ENCODE measurements at regions not wholly inside any gene's neighbourhood (a gene's known extent, or its start where the extent isn't known, plus 50 kb on each side); places are given as distances from the start of the nearest gene placed in this dataset.
"Not testable (repeated sequence)": the region's sequence is repeated elsewhere in the genome, so short reads cannot be mapped to it uniquely, and the experiment has no call there.

- Histone ChIP-seq H3K36me3 (no peaks in the 10 kb centered on the region), H3K4me1 (no peaks in the 10 kb centered on the region), H3K27me3 (no peaks in the 10 kb centered on the region), H3K9me3 (no peaks in the 10 kb centered on the region), H3K4me3 (no peak overlapping the region), H3K27ac (no peak overlapping the region)
- no peak for ATAC-seq
- TF ChIP-seq EP300 (IDR thresholded peaks at IDR 0.05) (no peak), POLR2AphosphoS5 (IDR thresholded peaks at IDR 0.05) (no peak), POLR2A (IDR thresholded peaks at IDR 0.05) (no peak), CTCF (IDR thresholded peaks at IDR 0.05) (no peak)
- WGBS, 2 donors (ENCODE audit: low coverage in 1 of 2) = 81 to 86% methylated on average over 2 of the region's 2 CpGs
These were observed 135.7 kb downstream of the TLR4 start for GRCh38 chr9:117839862-117840261.

- not testable (repeated sequence) for ATAC-seq, H3K4me1 ChIP-seq, H3K36me3 ChIP-seq, H3K27ac ChIP-seq, H3K27me3 ChIP-seq, H3K9me3 ChIP-seq, H3K4me3 ChIP-seq
- WGBS, 2 donors (ENCODE audit: low coverage in 1 of 2) = no CpG with 5 or more reads among the region's 38 CpGs
These were observed 147.7 kb downstream of the TLR4 start for GRCh38 chr9:117851836-117852461.

- no peak overlapping the region for H3K27ac ChIP-seq
- WGBS, 2 donors (ENCODE audit: low coverage in 1 of 2) = 44 to 62% methylated on average over 4 of the region's 4 CpGs
- no peaks in the 10 kb centered on the region for H3K4me1 ChIP-seq
- TF ChIP-seq POLR2AphosphoS5 (IDR thresholded peaks at IDR 0.05) = no peak
- TF ChIP-seq EP300 (IDR thresholded peaks at IDR 0.05) = no peak
- TF ChIP-seq CTCF (IDR thresholded peaks at IDR 0.05) = no peak
- H3K4me3 ChIP-seq = no peak overlapping the region
- no peaks in the 10 kb centered on the region for H3K9me3 ChIP-seq
- H3K27me3 ChIP-seq = no peaks in the 10 kb centered on the region
- ATAC-seq = no peak
- H3K36me3 ChIP-seq = no peaks in the 10 kb centered on the region
These were observed 154.4 kb downstream of the TLR4 start for GRCh38 chr9:117858561-117858960.

- H3K4me3 ChIP-seq = no peak overlapping the region
- no peaks in the 10 kb centered on the region for H3K27me3 ChIP-seq
- WGBS, 2 donors (ENCODE audit: low coverage in 1 of 2) = 100% methylated on average over 1 of the region's 1 CpG
- no peaks in the 10 kb centered on the region for H3K9me3 ChIP-seq
- no peak overlapping the region for H3K27ac ChIP-seq
- ATAC-seq = no peak
- TF ChIP-seq EP300 (IDR thresholded peaks at IDR 0.05) (no peak), CTCF (IDR thresholded peaks at IDR 0.05) (no peak), POLR2AphosphoS5 (IDR thresholded peaks at IDR 0.05) (no peak), POLR2A (IDR thresholded peaks at IDR 0.05) (no peak)
- H3K4me1 ChIP-seq = no peaks in the 10 kb centered on the region
- no peaks in the 10 kb centered on the region for H3K36me3 ChIP-seq
These were observed 156.6 kb downstream of the TLR4 start for GRCh38 chr9:117860849-117861248.

GRCh38 chr9:117864385-117865057, 160.3 kb downstream of the TLR4 start:
- ATAC-seq = no peak
- no peaks in the 10 kb centered on the region for H3K9me3 ChIP-seq
- H3K27me3 ChIP-seq = no peaks in the 10 kb centered on the region
- H3K27ac ChIP-seq = no peak overlapping the region
- H3K4me3 ChIP-seq = no peak overlapping the region
- no peaks in the 10 kb centered on the region for H3K36me3 ChIP-seq
- no peaks in the 10 kb centered on the region for H3K4me1 ChIP-seq
- TF ChIP-seq POLR2A (IDR thresholded peaks at IDR 0.05) (no peak), POLR2AphosphoS5 (IDR thresholded peaks at IDR 0.05) (no peak), CTCF (IDR thresholded peaks at IDR 0.05) (no peak), EP300 (IDR thresholded peaks at IDR 0.05) (no peak)
- WGBS, 2 donors (ENCODE audit: low coverage in 1 of 2) = 36 to 56% methylated on average over 6 of the region's 6 CpGs
